Breast epithelium (tissue), 4 donors: ENCODE measurements at regions not wholly inside any gene's neighbourhood (a gene's known extent, or its start where the extent isn't known, plus 50 kb on each side); places are given as distances from the start of the nearest gene placed in this dataset.

Source experiments
- DNase-seq, 2 donors: peaks; one replicate each; pipeline ENCODE4 v3.0.0-alpha.2; 2019; ENCODE audit warnings: low spot score in 2 of 2
- H3K27ac ChIP-seq, 2 donors: fragments of 200-600 bp; sonication (generic) in 1 of 2; one replicate each; pipeline ENCODE4 v1.5.1; 2016 to 2019; ENCODE audit warnings: mild to moderate bottlenecking in 1 of 2
- H3K27me3 ChIP-seq, 2 donors: fragments of 200-600 bp; sonication (generic) in 1 of 2; one replicate each; pipeline versions ENCODE4 v1.5.1 to v1.6.0; 2017 to 2019; ENCODE audit warnings: control low read depth in 1 of 2, mild to moderate bottlenecking in 1 of 2
- H3K36me3 ChIP-seq: fragments of 200-600 bp; one replicate; pipeline ENCODE4 v1.5.1; 2019
- H3K4me1 ChIP-seq, 2 donors: fragments of 200-600 bp; sonication (generic); one replicate each; pipeline ENCODE4 v1.5.1; 2016 to 2019; ENCODE audit warnings: control low read depth in 1 of 2
- H3K4me3 ChIP-seq, 3 donors: fragments of 200-600 bp; sonication (generic); 1 replicate in 2 of 3; 2 replicates in 1 of 3; pipeline ENCODE4 v1.5.1; 2016 to 2019; ENCODE audit warnings: mild to moderate bottlenecking in 3 of 3, moderate library complexity in 2 of 3
- H3K9me3 ChIP-seq, 2 donors: fragments of 200-600 bp; sonication (generic) in 1 of 2; one replicate each; pipeline ENCODE4 v1.5.1; 2016 to 2019; ENCODE audit warnings: control low read depth in 1 of 2
- POLR2A ChIP-seq: fragments of 450-650 bp; IDR thresholded peaks from one replicate; pipeline ENCODE4 v1.6.1; 2016; ENCODE audit warnings: antibody characterized with exemption, mild to moderate bottlenecking, moderate library complexity
- POLR2AphosphoS5 ChIP-seq, 3 donors: sonication (generic); formaldehyde crosslinking; IDR thresholded peaks; one replicate each; pipeline ENCODE4 v1.6.1; 2017; ENCODE audit warnings: antibody characterized with exemption in 3 of 3
- intact Hi-C: fragments of 100-400 bp; cut with DNase I; formaldehyde crosslinking; loops from one replicate; pipeline ENCODE4 v1.15.1; 2023; ENCODE audit warnings: low total_unique reads
- TF ChIP-seq, protein P1 (sequence below), 3 donors: fragments of 450-650 bp; IDR thresholded peaks; one replicate each; pipeline ENCODE4 v1.5.1; 2016 to 2017; ENCODE audit warnings: antibody characterized with exemption in 3 of 3, mild to moderate bottlenecking in 3 of 3, moderate library complexity in 3 of 3

DNA sequence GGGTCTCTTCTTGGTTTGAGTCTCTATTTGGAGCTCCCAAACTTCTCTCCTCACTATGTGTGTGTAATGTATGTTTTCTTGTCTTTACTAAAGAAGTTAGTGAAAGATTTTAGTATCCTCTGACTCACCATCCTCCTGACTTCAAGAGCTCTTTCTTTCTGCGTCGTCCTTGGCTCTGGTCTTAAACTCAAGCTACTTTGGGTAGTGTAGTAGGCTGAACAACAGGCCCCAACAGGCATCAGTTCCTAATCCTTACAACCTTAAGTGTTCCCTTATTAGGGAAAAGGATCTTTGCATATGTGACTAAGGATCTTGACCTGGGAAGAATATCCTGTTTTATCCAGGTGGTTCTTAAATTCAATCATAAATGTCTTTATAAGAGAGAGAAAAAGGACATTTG lies 810.2 kb downstream of the MAFB start:
- Histone ChIP-seq H3K4me1 (no peaks in the 10 kb centered on the region), H3K27me3 (no peaks in the 10 kb centered on the region), H3K4me3 (no peak overlapping the region), H3K36me3 (no peaks in the 10 kb centered on the region), H3K27ac (no peak overlapping the region), H3K9me3 (no peaks in the 10 kb centered on the region)
- TF ChIP-seq POLR2A (no peak), POLR2AphosphoS5 (IDR thresholded peaks at IDR 0.05) (no peak)
- TF ChIP-seq, protein P1, sequence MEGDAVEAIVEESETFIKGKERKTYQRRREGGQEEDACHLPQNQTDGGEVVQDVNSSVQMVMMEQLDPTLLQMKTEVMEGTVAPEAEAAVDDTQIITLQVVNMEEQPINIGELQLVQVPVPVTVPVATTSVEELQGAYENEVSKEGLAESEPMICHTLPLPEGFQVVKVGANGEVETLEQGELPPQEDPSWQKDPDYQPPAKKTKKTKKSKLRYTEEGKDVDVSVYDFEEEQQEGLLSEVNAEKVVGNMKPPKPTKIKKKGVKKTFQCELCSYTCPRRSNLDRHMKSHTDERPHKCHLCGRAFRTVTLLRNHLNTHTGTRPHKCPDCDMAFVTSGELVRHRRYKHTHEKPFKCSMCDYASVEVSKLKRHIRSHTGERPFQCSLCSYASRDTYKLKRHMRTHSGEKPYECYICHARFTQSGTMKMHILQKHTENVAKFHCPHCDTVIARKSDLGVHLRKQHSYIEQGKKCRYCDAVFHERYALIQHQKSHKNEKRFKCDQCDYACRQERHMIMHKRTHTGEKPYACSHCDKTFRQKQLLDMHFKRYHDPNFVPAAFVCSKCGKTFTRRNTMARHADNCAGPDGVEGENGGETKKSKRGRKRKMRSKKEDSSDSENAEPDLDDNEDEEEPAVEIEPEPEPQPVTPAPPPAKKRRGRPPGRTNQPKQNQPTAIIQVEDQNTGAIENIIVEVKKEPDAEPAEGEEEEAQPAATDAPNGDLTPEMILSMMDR (IDR thresholded peaks at IDR 0.05): no peak
- DNase-seq: no peak
- intact Hi-C loops: no loop called here

DNA sequence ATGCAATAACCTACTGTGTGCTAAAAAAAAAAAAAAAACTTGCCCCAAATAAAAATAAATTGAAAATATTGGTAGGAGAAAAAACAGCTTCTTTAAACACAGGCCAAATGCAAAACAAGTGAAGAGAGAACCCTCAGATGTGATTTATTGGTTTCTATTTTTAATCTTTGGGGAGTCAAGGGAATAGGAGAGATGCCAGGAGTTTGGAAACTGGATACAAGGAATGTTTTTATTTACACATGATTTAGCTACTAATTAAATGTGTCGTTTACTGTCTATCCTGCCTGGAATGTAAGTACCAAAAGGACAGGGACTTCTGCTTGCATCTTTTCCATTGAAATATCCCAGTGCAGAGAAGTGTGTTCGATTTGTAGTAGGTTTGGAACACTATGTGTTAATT lies 810.7 kb downstream of the MAFB start:
- intact Hi-C loops: no loop called here
- no peak overlapping the region for H3K4me3 ChIP-seq

DNA sequence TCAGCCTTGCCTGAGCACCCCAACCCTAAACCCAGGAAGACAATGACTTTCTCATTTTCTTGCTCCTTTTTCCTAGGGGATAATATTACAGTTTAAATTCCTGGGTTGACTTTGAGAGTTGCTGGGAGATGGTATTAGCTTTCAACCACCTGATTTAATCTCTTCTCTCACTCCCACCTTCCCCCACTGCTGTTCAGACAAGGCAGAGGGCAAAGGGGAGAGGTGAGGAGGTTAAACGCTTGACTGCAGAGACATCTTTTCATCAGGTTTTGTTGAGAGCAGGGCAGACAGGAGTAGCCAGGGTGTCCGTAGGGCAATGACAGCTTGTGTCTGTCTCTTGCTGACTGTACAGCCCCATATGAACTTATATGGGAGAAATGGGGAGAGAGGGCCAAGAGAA lies 811.2 kb downstream of the MAFB start:
- Histone ChIP-seq H3K27me3 (no peaks in the 10 kb centered on the region), H3K27ac (no peak overlapping the region)
- intact Hi-C loops: no loop called here

More for the DNA sequence above, 810.7 kb downstream of the MAFB start:
- no peak overlapping the region for H3K27ac ChIP-seq
- H3K27me3 ChIP-seq: no peaks in the 10 kb centered on the region
- TF ChIP-seq POLR2A: no peak
- TF ChIP-seq POLR2AphosphoS5 (IDR thresholded peaks at IDR 0.05): no peak
- H3K4me1 ChIP-seq: no peaks in the 10 kb centered on the region
- H3K9me3 ChIP-seq: no peaks in the 10 kb centered on the region
- no peaks in the 10 kb centered on the region for H3K36me3 ChIP-seq
- DNase-seq: no peak

DNA sequence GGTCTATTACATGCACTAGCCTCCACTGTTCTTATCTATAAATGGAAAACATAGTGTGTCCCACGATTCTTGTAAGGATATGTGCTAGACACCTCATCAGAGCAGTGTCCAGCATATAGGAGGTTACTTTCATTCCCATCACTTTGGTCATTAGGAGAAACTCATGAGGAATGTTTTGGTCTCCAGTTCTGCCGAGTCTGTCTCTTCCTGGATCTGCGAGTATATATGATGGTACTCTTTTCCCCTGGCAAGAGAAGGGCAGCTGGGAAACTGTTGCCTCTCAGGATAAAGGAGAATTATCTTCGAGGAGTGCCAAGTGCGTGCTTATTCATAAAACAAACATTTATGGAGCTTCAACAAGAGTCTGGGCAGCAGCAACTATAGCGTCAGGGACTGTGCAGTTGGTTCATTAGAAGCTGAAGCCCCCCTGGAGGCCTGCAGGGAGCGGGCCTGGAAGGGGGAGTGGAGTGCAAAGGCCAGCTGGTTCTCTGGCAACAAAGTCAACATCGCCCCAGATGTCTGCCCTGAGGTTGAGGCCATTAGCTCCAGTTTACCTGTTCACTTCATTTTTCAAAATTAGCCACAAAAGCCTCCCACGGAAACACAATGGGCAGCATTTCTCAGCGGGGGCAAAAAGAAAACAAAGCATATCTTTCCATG lies 811.9 kb downstream of the MAFB start:
- H3K27me3 ChIP-seq: no peaks in the 10 kb centered on the region
- TF ChIP-seq POLR2AphosphoS5 (IDR thresholded peaks at IDR 0.05) (no peak), POLR2A (no peak)
- TF ChIP-seq, protein P1 (IDR thresholded peaks at IDR 0.05): no peak
- H3K4me3 ChIP-seq: no peak overlapping the region
- no peaks in the 10 kb centered on the region for H3K9me3 ChIP-seq
- H3K36me3 ChIP-seq: no peaks in the 10 kb centered on the region
- intact Hi-C loops: no loop called here
- no peaks in the 10 kb centered on the region for H3K4me1 ChIP-seq
- no peak for DNase-seq
- no peak overlapping the region for H3K27ac ChIP-seq

More for the DNA sequence above, 811.2 kb downstream of the MAFB start:
- no peaks in the 10 kb centered on the region for H3K36me3 ChIP-seq
- no peak for DNase-seq
- no peaks in the 10 kb centered on the region for H3K9me3 ChIP-seq
- H3K4me3 ChIP-seq: no peak overlapping the region
- no peaks in the 10 kb centered on the region for H3K4me1 ChIP-seq
- TF ChIP-seq POLR2AphosphoS5 (IDR thresholded peaks at IDR 0.05) (no peak), POLR2A (no peak)
- TF ChIP-seq, protein P1 (IDR thresholded peaks at IDR 0.05): no peak

DNA sequence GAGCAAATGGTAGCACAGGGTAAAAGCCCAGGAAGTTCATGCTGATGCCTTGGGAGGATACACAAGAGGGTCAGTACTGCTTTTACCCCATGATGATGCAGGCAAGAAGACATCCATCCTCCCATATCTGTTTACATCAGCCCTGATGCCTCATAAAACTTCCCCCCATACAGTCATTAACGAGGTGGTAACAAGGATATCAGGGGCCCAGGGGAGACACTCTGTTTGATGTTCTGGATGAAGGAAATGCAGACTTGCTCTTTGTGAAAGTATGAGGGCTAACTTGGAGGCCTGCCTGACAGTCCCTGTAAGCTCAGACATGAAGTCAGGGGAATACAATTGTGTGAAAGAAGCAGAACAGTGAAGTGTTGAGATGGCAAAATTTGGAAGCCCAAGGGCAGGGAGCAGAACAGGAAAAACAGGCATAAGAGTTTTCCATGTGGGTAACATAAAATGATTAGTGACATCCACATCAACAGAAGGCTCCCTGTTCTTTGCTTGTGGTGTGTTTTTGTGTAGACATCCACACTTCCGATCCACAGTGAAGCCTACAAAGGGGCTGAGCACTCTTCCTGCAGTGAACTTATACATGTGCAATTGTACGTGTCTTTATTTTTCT lies 813.4 kb downstream of the MAFB start:
- Histone ChIP-seq H3K4me1 (no peaks in the 10 kb centered on the region), H3K4me3 (no peak overlapping the region), H3K27ac (no peak overlapping the region), H3K9me3 (no peaks in the 10 kb centered on the region), H3K36me3 (no peaks in the 10 kb centered on the region), H3K27me3 (no peaks in the 10 kb centered on the region)
- TF ChIP-seq POLR2A: no peak
- TF ChIP-seq, protein P1 (IDR thresholded peaks at IDR 0.05): no peak
- TF ChIP-seq POLR2AphosphoS5 (IDR thresholded peaks at IDR 0.05): no peak
- DNase-seq: no peak
- intact Hi-C loops: no loop called here
